SK-N-SH (cell line): ENCODE measurements at regions not wholly inside any gene's neighbourhood (a gene's known extent, or its start where the extent isn't known, plus 50 kb on each side); places are given as distances from the start of the nearest gene placed in this dataset.

Experiments used
- CTCF ChIA-PET: fragments of 300-600, 350-600 bp; formaldehyde crosslinking; extraction: SDS; loops from one replicate; lab custom pipeline; 2021; lab: Yijun Ruan, JAX
- POLR2A ChIA-PET: fragments of 350-600 bp; sonication (Branson Sonifier 250); formaldehyde crosslinking; extraction: SDS; loops from one replicate; lab custom pipeline; 2020; ENCODE audit warnings: antibody characterized with exemption, inconsistent platforms; lab: Yijun Ruan, JAX
- DNase-seq: peaks from one replicate; pipeline ENCODE4 v3.0.0; 2012
- H2AFZ ChIP-seq: fragments of 200-600 bp; sonication (generic); 2 replicates; pipeline ENCODE4 v1.8.1; 2016; ENCODE audit warnings: antibody characterized with exemption, mild to moderate bottlenecking, low read depth
- H3F3A ChIP-seq: fragments of 200-600 bp; sonication (generic); replicated peaks from 2 replicates; pipeline ENCODE3; 2016; ENCODE audit warnings: antibody characterized with exemption, mild to moderate bottlenecking; ENCODE audit not compliant: insufficient read depth
- H3K27ac ChIP-seq, 2 experiments: fragments of 200-500 bp in 1 of 2; fragments of 200-600 bp in 1 of 2; sonication (Bioruptor generic) in 1 of 2; sonication (generic), shearing (Covaris generic) in 1 of 2; 2 replicates each; pipeline versions ENCODE4 v1.5.1 to v1.6.1; 2014 to 2016; ENCODE audit warnings: low read depth in 2 of 2, inconsistent platforms in 1 of 2, low read length in 1 of 2, mild to moderate bottlenecking in 1 of 2, mixed read lengths in 1 of 2
- H3K27me3 ChIP-seq: fragments of 200-600 bp; sonication (generic), shearing (Covaris generic); 2 replicates; pipeline ENCODE4 v1.6.1; 2016; ENCODE audit warnings: mixed run types; ENCODE audit not compliant: insufficient read depth
- H3K36me3 ChIP-seq, 2 experiments: fragments of 200-500 bp in 1 of 2; fragments of 200-600 bp in 1 of 2; sonication (Bioruptor generic) in 1 of 2; sonication (generic) in 1 of 2; replicated peaks in 1 of 2; 2 replicates each; pipeline versions ENCODE3 to v1.5.1; 2014 to 2016; ENCODE audit warnings: low read length in 1 of 2, mild to moderate bottlenecking in 1 of 2; ENCODE audit not compliant: insufficient read depth in 2 of 2, control insufficient read depth in 1 of 2
- H3K4me1 ChIP-seq, 2 experiments: fragments of 200-500 bp in 1 of 2; fragments of 200-600 bp in 1 of 2; sonication (Bioruptor generic) in 1 of 2; sonication (generic), shearing (Covaris generic) in 1 of 2; 2 replicates each; pipeline versions ENCODE4 v1.5.1 to v1.6.1; 2014 to 2016; ENCODE audit warnings: low read depth in 1 of 2, low read length in 1 of 2, mixed run types in 1 of 2; ENCODE audit not compliant: insufficient read depth in 2 of 2, control insufficient read depth in 1 of 2
- H3K4me2 ChIP-seq: fragments of 200-600 bp; sonication (generic), shearing (Covaris generic); 2 replicates; pipeline ENCODE4 v1.6.1; 2017; ENCODE audit warnings: mixed run types
- H3K4me3 ChIP-seq, 2 experiments: fragments of 200-500 bp in 1 of 2; fragments of 200-600 bp in 1 of 2; sonication (Bioruptor generic) in 1 of 2; sonication (generic), shearing (Covaris generic) in 1 of 2; 2 replicates each; pipeline versions ENCODE4 v1.5.1 to v1.8.1; 2014 to 2016; ENCODE audit warnings: low read depth in 2 of 2, inconsistent platforms in 1 of 2, low read length in 1 of 2, mild to moderate bottlenecking in 1 of 2, mixed read lengths in 1 of 2, moderate library complexity in 1 of 2
- H3K79me2 ChIP-seq: fragments of 200-600 bp; sonication (generic); 2 replicates; pipeline ENCODE4 v1.8.1; 2017; ENCODE audit warnings: mild to moderate bottlenecking; ENCODE audit not compliant: insufficient read depth
- H3K9ac ChIP-seq: fragments of 200-600 bp; sonication (generic); 2 replicates; pipeline ENCODE4 v1.6.1; 2017; ENCODE audit warnings: mixed run types
- H3K9me2 ChIP-seq: fragments of 200-600 bp; sonication (generic); 2 replicates; pipeline ENCODE4 v1.6.1; 2017; ENCODE audit warnings: mixed run types
- H3K9me3 ChIP-seq: fragments of 200-600 bp; sonication (generic); 2 replicates; pipeline ENCODE4 v1.6.1; 2017; ENCODE audit warnings: mixed run types, mild to moderate bottlenecking, moderate library complexity
- H4K20me1 ChIP-seq: fragments of 200-600 bp; sonication (generic); 2 replicates; pipeline ENCODE4 v1.6.1; 2017; ENCODE audit warnings: mild to moderate bottlenecking, mixed run types; ENCODE audit not compliant: insufficient read depth
- CHD2 ChIP-seq: fragments of 150-350 bp; IDR thresholded peaks from 2 replicates; pipeline ENCODE4 v1.6.1; 2018; ENCODE audit warnings: low read length; ENCODE audit not compliant: partially characterized antibody
- CTCF ChIP-seq: fragments of 200-600 bp; sonication (generic); IDR thresholded peaks from 2 replicates; pipeline ENCODE4 v1.6.1; 2017; ENCODE audit warnings: antibody characterized with exemption, mild to moderate bottlenecking, moderate library complexity
- EP300 ChIP-seq, 2 experiments: IDR thresholded peaks; 2 replicates each; pipeline versions ENCODE4 v1.4.0 to v1.6.1; 2012; ENCODE audit warnings: borderline replicate concordance in 1 of 2, low read depth in 1 of 2, low read length in 1 of 2
- FOXJ3 ChIP-seq: sonication (generic); formaldehyde crosslinking; IDR thresholded peaks from 2 replicates; pipeline ENCODE4 v1.5.1; 2020; ENCODE audit warnings: mild to moderate bottlenecking, missing genetic modification reagents
- GATA2 ChIP-seq: sonication (generic); formaldehyde crosslinking; IDR thresholded peaks from 2 replicates; pipeline ENCODE4 v1.5.0; 2020; ENCODE audit warnings: mild to moderate bottlenecking, missing genetic modification reagents
- IRF3 ChIP-seq: fragments of 150-350 bp; IDR thresholded peaks from 2 replicates; pipeline ENCODE4 v1.6.1; 2016; ENCODE audit warnings: mild to moderate bottlenecking, low read depth, low read length
- MXI1 ChIP-seq: IDR thresholded peaks from 2 replicates; pipeline ENCODE4 v1.6.1; 2012; ENCODE audit warnings: mild to moderate bottlenecking, low read depth, low read length, improper control_type of control experiment
- NFIC ChIP-seq: IDR thresholded peaks from 2 replicates; pipeline ENCODE4 v1.4.0; 2012; ENCODE audit warnings: borderline replicate concordance
- NRF1 ChIP-seq: IDR thresholded peaks from 2 replicates; pipeline ENCODE4 v1.6.1; 2012; ENCODE audit warnings: low read depth, mild to moderate bottlenecking, low read length
- RAD21 ChIP-seq: IDR thresholded peaks from 2 replicates; pipeline ENCODE4 v1.6.1; 2012; ENCODE audit warnings: mild to moderate bottlenecking, low read length
- RCOR1 ChIP-seq: fragments of 150-350 bp; IDR thresholded peaks from 2 replicates; pipeline ENCODE4 v1.6.1; 2017; ENCODE audit warnings: antibody characterized with exemption, low read length
- REST ChIP-seq: IDR thresholded peaks from 2 replicates; pipeline ENCODE4 v1.6.1; 2012; ENCODE audit warnings: mild to moderate bottlenecking, low read depth, low read length, moderate library complexity
- RFX5 ChIP-seq: IDR thresholded peaks from 2 replicates; pipeline ENCODE4 v1.6.1; 2012; ENCODE audit warnings: mild to moderate bottlenecking, improper control_type of control experiment, low read length
- RXRA ChIP-seq: IDR thresholded peaks from 2 replicates; pipeline ENCODE4 v1.4.0; 2012; ENCODE audit warnings: low read depth, mild to moderate bottlenecking, borderline replicate concordance
- SMC3 ChIP-seq: IDR thresholded peaks from 2 replicates; pipeline ENCODE4 v1.6.1; 2012; ENCODE audit warnings: low read depth, low read length, improper control_type of control experiment
- TCF12 ChIP-seq: IDR thresholded peaks from 2 replicates; pipeline ENCODE4 v1.4.0; 2012
- USF1 ChIP-seq: IDR thresholded peaks from 2 replicates; pipeline ENCODE4 v1.4.0; 2012; ENCODE audit warnings: low read depth, borderline replicate concordance
- USF2 ChIP-seq: fragments of 150-350 bp; IDR thresholded peaks from 2 replicates; pipeline ENCODE4 v1.6.1; 2017; ENCODE audit warnings: antibody characterized with exemption, low read length, low read depth, borderline replicate concordance
- WGBS: methylation state at CpG from one replicate; pipeline ENCODE4 v1.1.6; 2017; ENCODE audit warnings: low lambda C conversion rate; 5-methylcytosine and 5-hydroxymethylcytosine counted together

GRCh38 chr5:125190232-125191087 is 444.0 kb upstream of the ZNF608 start:
- H3K4me2 ChIP-seq: no peak overlapping the region
- H3K9me3 ChIP-seq: no peaks in the 10 kb centered on the region
- peak; percentile 40 for DNase-seq
- H3K79me2 ChIP-seq: no peaks in the 10 kb centered on the region
- H3K27ac ChIP-seq: peak overlapping the region in 1 of 2 experiments; percentile 44; a peak in 2 of 4 replicates
- H3K36me3 ChIP-seq: no peaks in the 10 kb centered on the region
- H3K27me3 ChIP-seq: no peaks in the 10 kb centered on the region
- ChIA-PET POLR2A (interaction anchor here (1.0 to 1.2 kb wide), 2 partner anchors 10 to 443 kb away, joined by 3 to 8 read pairs; no protein-coding TSS in a partner anchor), CTCF (interaction anchor here (0.7 to 1.3 kb wide), 5 partner anchors 9 to 451 kb away, joined by 3 read pairs; no protein-coding TSS in a partner anchor)
- no peaks in the 10 kb centered on the region for H3K9me2 ChIP-seq
- no peaks in the 10 kb centered on the region for H4K20me1 ChIP-seq
- WGBS: 58% methylated on average over 9 of the region's 9 CpGs
- H3F3A ChIP-seq: no peaks in the 10 kb centered on the region
- H2AFZ ChIP-seq: 0 out of 2 replicates have a peak overlapping the region, but pooled peaks have one; percentile 1
- H3K4me1 ChIP-seq: peaks cover 0 to 18% of the 10 kb centered on the region in 2 experiments; a peak in 2 of 4 replicates
- peak; percentile 69 for TF ChIP-seq CHD2
- peak; percentile 98 for TF ChIP-seq RCOR1
- 0 out of 2 replicates have a peak, but pooled peaks have one; percentile 50 for TF ChIP-seq RFX5
- TF ChIP-seq NRF1: no peak
- peak; percentile 83 for TF ChIP-seq FOXJ3
- peak; percentile 87; the same call in 1 of the 2 replicates for TF ChIP-seq MXI1
- TF ChIP-seq EP300 (IDR thresholded peaks at IDR 0.05; ENCODE audit: borderline replicate concordance in 1 of 2, low read depth in 1 of 2, low read length in 1 of 2): peak in 1 of 2 experiments; percentile 96; a peak in 2 of 4 replicates
- no peak for TF ChIP-seq USF1
- peak; percentile 23; the same call in 1 of the 2 replicates for TF ChIP-seq SMC3
- TF ChIP-seq IRF3: no peak
- peak; percentile 69 for TF ChIP-seq TCF12
- peak; percentile 57 for TF ChIP-seq RAD21
- peak; percentile 86 for TF ChIP-seq GATA2 (CRISPR knock-in tag)
- H3K4me3 ChIP-seq: no peak overlapping the region
- H3K9ac ChIP-seq: no peak overlapping the region

GRCh38 chr5:125194883-125195282 is 448.4 kb upstream of the ZNF608 start:
- Histone ChIP-seq H3K9me3 (no peaks in the 10 kb centered on the region), H3K79me2 (no peaks in the 10 kb centered on the region), H3K27me3 (no peaks in the 10 kb centered on the region), H4K20me1 (no peaks in the 10 kb centered on the region), H2AFZ (no peak overlapping the region), H3K9ac (no peak overlapping the region), H3K36me3 (no peaks in the 10 kb centered on the region), H3K4me1 (peaks cover 5 to 43% of the 10 kb centered on the region in 2 experiments; a peak in 3 of 4 replicates), H3F3A (peaks cover 8% of the 10 kb centered on the region), H3K4me3 (no peak overlapping the region), H3K27ac (no peak overlapping the region), H3K4me2 (no peak overlapping the region), H3K9me2 (no peaks in the 10 kb centered on the region)
- DNase-seq: no peak
- ChIA-PET CTCF (no interaction called here), POLR2A (no interaction called here)
- 88% methylated on average over 6 of the region's 6 CpGs for WGBS
- TF ChIP-seq USF2 (no peak), GATA2 (CRISPR knock-in tag) (no peak), RXRA (no peak), NFIC (no peak), RCOR1 (no peak), TCF12 (no peak), REST (no peak), CTCF (no peak)
